ENCODE measurements at regions not wholly inside any gene's neighbourhood (a gene's known extent, or its start where the extent isn't known, plus 50 kb on each side); places are given as distances from the start of the nearest gene placed in this dataset.
A peak's percentile ranks its signal among the peaks of the same experiment; 100 is the strongest.
"Not testable (repeated sequence)": the region's sequence is repeated elsewhere in the genome, so short reads cannot be mapped to it uniquely, and the experiment has no call there.

GRCh38 chr17:21564757-21565156, 127.6 kb upstream of the KCNJ18 start:
- H3K27ac Mint-ChIP-seq; H3K36me3 Mint-ChIP-seq; H3K4me1 Mint-ChIP-seq (ENCODE audit: low read depth); H3K4me3 Mint-ChIP-seq; H3K9me3 Mint-ChIP-seq (ENCODE audit: low read depth): not testable (repeated sequence)
- peaks cover 10% of the 10 kb centered on the region for H3K27me3 Mint-ChIP-seq

- H3K4me1 Mint-ChIP-seq (ENCODE audit: low read depth); H3K9me3 Mint-ChIP-seq (ENCODE audit: low read depth); H3K36me3 Mint-ChIP-seq; H3K27ac Mint-ChIP-seq; H3K27me3 Mint-ChIP-seq; H3K4me3 Mint-ChIP-seq: not testable (repeated sequence)
Measured at GRCh38 chr17:21570427-21570826, 121.9 kb upstream of the KCNJ18 start.

- H3K4me1 Mint-ChIP-seq (ENCODE audit: low read depth); H3K4me3 Mint-ChIP-seq; H3K36me3 Mint-ChIP-seq; H3K27ac Mint-ChIP-seq; H3K9me3 Mint-ChIP-seq (ENCODE audit: low read depth); H3K27me3 Mint-ChIP-seq: not testable (repeated sequence)
Measured at GRCh38 chr17:21572148-21572547, 120.2 kb upstream of the KCNJ18 start.

- H3K4me1 Mint-ChIP-seq (ENCODE audit: low read depth); H3K27ac Mint-ChIP-seq; H3K36me3 Mint-ChIP-seq; H3K9me3 Mint-ChIP-seq (ENCODE audit: low read depth); H3K27me3 Mint-ChIP-seq: not testable (repeated sequence)
- peak overlapping the region; percentile 78 for H3K4me3 Mint-ChIP-seq
Measured at GRCh38 chr17:21573271-21573960, 118.9 kb upstream of the KCNJ18 start.

- Mint-ChIP-seq H3K4me1 (ENCODE audit: low read depth) (peaks cover 5% of the 10 kb centered on the region), H3K27ac (no peak overlapping the region)
Measured at GRCh38 chr17:21573961-21574610, 118.2 kb upstream of the KCNJ18 start.

GRCh38 chr17:21574611-21575255, 117.6 kb upstream of the KCNJ18 start:
- peak overlapping the region; percentile 78 for H3K4me3 Mint-ChIP-seq
- not testable (repeated sequence) for H3K9me3 Mint-ChIP-seq (ENCODE audit: low read depth); H3K27ac Mint-ChIP-seq; H3K27me3 Mint-ChIP-seq; H3K4me1 Mint-ChIP-seq (ENCODE audit: low read depth); H3K36me3 Mint-ChIP-seq

More at GRCh38 chr17:21573961-21574610, 118.2 kb upstream of the KCNJ18 start:
- peaks cover 4% of the 10 kb centered on the region for H3K36me3 Mint-ChIP-seq
- H3K9me3 Mint-ChIP-seq (ENCODE audit: low read depth): no peaks in the 10 kb centered on the region
- peak overlapping the region; percentile 78 for H3K4me3 Mint-ChIP-seq
- H3K27me3 Mint-ChIP-seq: peaks cover 3% of the 10 kb centered on the region

GRCh38 chr17:21578783-21579182, 113.5 kb upstream of the KCNJ18 start:
- H3K9me3 Mint-ChIP-seq (ENCODE audit: low read depth); H3K36me3 Mint-ChIP-seq; H3K27me3 Mint-ChIP-seq; H3K4me1 Mint-ChIP-seq (ENCODE audit: low read depth); H3K4me3 Mint-ChIP-seq; H3K27ac Mint-ChIP-seq: not testable (repeated sequence)

GRCh38 chr17:21592774-21593173, 99.5 kb upstream of the KCNJ18 start:
- no peak overlapping the region for H3K4me3 Mint-ChIP-seq
- no peaks in the 10 kb centered on the region for H3K36me3 Mint-ChIP-seq
- H3K4me1 Mint-ChIP-seq (ENCODE audit: low read depth): no peaks in the 10 kb centered on the region
- H3K27me3 Mint-ChIP-seq: peaks cover 7% of the 10 kb centered on the region
- no peak overlapping the region for H3K27ac Mint-ChIP-seq
- no peaks in the 10 kb centered on the region for H3K9me3 Mint-ChIP-seq (ENCODE audit: low read depth)

- H3K27me3 Mint-ChIP-seq: peaks cover 11% of the 10 kb centered on the region
- H3K36me3 Mint-ChIP-seq; H3K4me3 Mint-ChIP-seq; H3K27ac Mint-ChIP-seq; H3K4me1 Mint-ChIP-seq (ENCODE audit: low read depth); H3K9me3 Mint-ChIP-seq (ENCODE audit: low read depth): not testable (repeated sequence)
Measured at GRCh38 chr17:21593452-21594105, 98.7 kb upstream of the KCNJ18 start.

- H3K9me3 Mint-ChIP-seq (ENCODE audit: low read depth): no peaks in the 10 kb centered on the region
- no peak overlapping the region for H3K4me3 Mint-ChIP-seq
- H3K27ac Mint-ChIP-seq: no peak overlapping the region
- H3K27me3 Mint-ChIP-seq: peaks cover 12% of the 10 kb centered on the region
- no peaks in the 10 kb centered on the region for H3K36me3 Mint-ChIP-seq
- H3K4me1 Mint-ChIP-seq (ENCODE audit: low read depth): no peaks in the 10 kb centered on the region
Measured at GRCh38 chr17:21595086-21595485, 97.2 kb upstream of the KCNJ18 start.

- no peak overlapping the region for H3K4me3 Mint-ChIP-seq
- no peaks in the 10 kb centered on the region for H3K4me1 Mint-ChIP-seq (ENCODE audit: low read depth)
- no peaks in the 10 kb centered on the region for H3K9me3 Mint-ChIP-seq (ENCODE audit: low read depth)
- H3K27ac Mint-ChIP-seq: no peak overlapping the region
- peaks cover 14% of the 10 kb centered on the region for H3K27me3 Mint-ChIP-seq
- no peaks in the 10 kb centered on the region for H3K36me3 Mint-ChIP-seq
Measured at GRCh38 chr17:21602176-21602575, 90.1 kb upstream of the KCNJ18 start.

GRCh38 chr17:21603292-21603691, 89.0 kb upstream of the KCNJ18 start:
- H3K27ac Mint-ChIP-seq, H3K4me3 Mint-ChIP-seq: not testable (repeated sequence)

GRCh38 chr17:21611443-21611842, 80.9 kb upstream of the KCNJ18 start:
- not testable (repeated sequence) for H3K27me3 Mint-ChIP-seq; H3K27ac Mint-ChIP-seq; H3K4me1 Mint-ChIP-seq (ENCODE audit: low read depth); H3K4me3 Mint-ChIP-seq; H3K9me3 Mint-ChIP-seq (ENCODE audit: low read depth); H3K36me3 Mint-ChIP-seq

More at GRCh38 chr17:21603292-21603691, 89.0 kb upstream of the KCNJ18 start:
- H3K36me3 Mint-ChIP-seq; H3K4me1 Mint-ChIP-seq (ENCODE audit: low read depth); H3K9me3 Mint-ChIP-seq (ENCODE audit: low read depth): not testable (repeated sequence)
- H3K27me3 Mint-ChIP-seq: peaks cover 13% of the 10 kb centered on the region

- H3K36me3 Mint-ChIP-seq; H3K27ac Mint-ChIP-seq; H3K27me3 Mint-ChIP-seq; H3K4me3 Mint-ChIP-seq; H3K9me3 Mint-ChIP-seq (ENCODE audit: low read depth); H3K4me1 Mint-ChIP-seq (ENCODE audit: low read depth): not testable (repeated sequence)
Measured at GRCh38 chr17:21612123-21613070, 79.9 kb upstream of the KCNJ18 start.
